H9 (cell line): ENCODE measurements at regions not wholly inside any gene's neighbourhood (a gene's known extent, or its start where the extent isn't known, plus 50 kb on each side); places are given as distances from the start of the nearest gene placed in this dataset.

Experiments
- DNase-seq: peaks from one replicate; pipeline ENCODE4 v3.0.0-alpha.2; 2017
- H2AFZ ChIP-seq: one replicate; pipeline ENCODE4 v1.6.1; 2013; ENCODE audit warnings: mild to moderate bottlenecking, low read length, control low read depth, moderate library complexity
- H2AK5ac ChIP-seq: 2 replicates; pipeline ENCODE4 v1.6.1; 2013; ENCODE audit warnings: low read length, control low read depth, mixed read lengths; ENCODE audit not compliant: insufficient read length
- H2BK120ac ChIP-seq: one replicate; pipeline ENCODE4 v1.6.1; 2013; ENCODE audit warnings: low read depth, mild to moderate bottlenecking, low read length, control low read depth, inconsistent platforms; ENCODE audit not compliant: poor library complexity, severe bottlenecking
- H2BK12ac ChIP-seq: 2 replicates; pipeline ENCODE4 v1.6.1; 2013; ENCODE audit warnings: low read length, control low read depth, mixed read lengths, low read depth; ENCODE audit not compliant: insufficient read length
- H2BK15ac ChIP-seq: 2 replicates; pipeline ENCODE4 v1.6.1; 2013; ENCODE audit warnings: low read depth, low read length, control low read depth
- H2BK20ac ChIP-seq: one replicate; pipeline ENCODE4 v1.6.1; 2013; ENCODE audit warnings: low read depth, mild to moderate bottlenecking, low read length, control low read depth, inconsistent platforms; ENCODE audit not compliant: poor library complexity, severe bottlenecking
- H2BK5ac ChIP-seq: 2 replicates; pipeline ENCODE4 v1.6.1; 2013; ENCODE audit warnings: low read length, control low read depth, mixed read lengths; ENCODE audit not compliant: insufficient read length
- H3K14ac ChIP-seq: 2 replicates; pipeline ENCODE4 v1.6.1; 2013; ENCODE audit warnings: low read length, control low read depth; ENCODE audit not compliant: insufficient read depth
- H3K18ac ChIP-seq: 2 replicates; pipeline ENCODE4 v1.6.1; 2013; ENCODE audit warnings: low read depth, mild to moderate bottlenecking, mixed read lengths, low read length, control low read depth; ENCODE audit not compliant: insufficient read length
- H3K23ac ChIP-seq: 2 replicates; pipeline ENCODE4 v1.6.1; 2013; ENCODE audit warnings: low read length, control low read depth, mixed read lengths, low read depth; ENCODE audit not compliant: insufficient read length
- H3K23me2 ChIP-seq: 2 replicates; pipeline ENCODE4 v1.6.1; 2013; ENCODE audit warnings: low read depth, mild to moderate bottlenecking, mixed read lengths, low read length, control low read depth; ENCODE audit not compliant: insufficient read length, poor library complexity, severe bottlenecking
- H3K27ac ChIP-seq: 2 replicates; pipeline ENCODE4 v1.5.1; 2013; ENCODE audit warnings: low read length, control low read depth, mixed read lengths, low read depth; ENCODE audit not compliant: insufficient read length
- H3K27me3 ChIP-seq: 2 replicates; pipeline ENCODE4 v1.6.1; 2013; ENCODE audit warnings: low read length, control low read depth, inconsistent platforms; ENCODE audit not compliant: insufficient read depth
- H3K4ac ChIP-seq: 2 replicates; pipeline ENCODE4 v1.6.1; 2013; ENCODE audit warnings: low read depth, mild to moderate bottlenecking, control low read depth, inconsistent platforms, low read length, moderate library complexity
- H3K4me1 ChIP-seq: 2 replicates; pipeline ENCODE4 v1.6.1; 2013; ENCODE audit warnings: low read length, control low read depth, inconsistent platforms; ENCODE audit not compliant: insufficient read depth
- H3K4me2 ChIP-seq: 2 replicates; pipeline ENCODE4 v1.6.1; 2013; ENCODE audit warnings: low read length, control low read depth, mixed read lengths; ENCODE audit not compliant: insufficient read length, insufficient read depth
- H3K56ac ChIP-seq: 2 replicates; pipeline ENCODE4 v1.6.1; 2013; ENCODE audit warnings: low read depth, mild to moderate bottlenecking, mixed read lengths, low read length, control low read depth; ENCODE audit not compliant: insufficient read length
- H3K79me1 ChIP-seq: 2 replicates; pipeline ENCODE4 v1.6.1; 2013; ENCODE audit warnings: low read depth, mild to moderate bottlenecking, moderate library complexity, low read length, control low read depth, inconsistent platforms; ENCODE audit not compliant: insufficient read depth, poor library complexity, severe bottlenecking
- H3K79me2 ChIP-seq: 2 replicates; pipeline ENCODE4 v1.6.1; 2013; ENCODE audit warnings: low read length, control low read depth, inconsistent platforms; ENCODE audit not compliant: insufficient read depth
- H3K9ac ChIP-seq: 2 replicates; pipeline ENCODE4 v1.6.1; 2013; ENCODE audit warnings: low read length, control low read depth, mixed read lengths; ENCODE audit not compliant: insufficient read length; ENCODE audit errors: extremely low read depth
- H3K9me3 ChIP-seq: one replicate; pipeline ENCODE4 v1.6.1; 2013; ENCODE audit warnings: low read depth, low read length, inconsistent platforms; ENCODE audit not compliant: control insufficient read depth
- H3T11ph ChIP-seq: one replicate; pipeline ENCODE4 v1.6.1; 2013; ENCODE audit warnings: mild to moderate bottlenecking, low read length, control low read depth, inconsistent platforms
- H4K20me1 ChIP-seq: one replicate; pipeline ENCODE4 v1.6.1; 2013; ENCODE audit not compliant: control insufficient read depth, insufficient read length, insufficient read depth
- H4K5ac ChIP-seq: 2 replicates; pipeline ENCODE4 v1.6.1; 2013; ENCODE audit warnings: low read depth, mild to moderate bottlenecking, mixed read lengths, low read length, control low read depth; ENCODE audit not compliant: insufficient read length
- H4K8ac ChIP-seq: replicated peaks from 2 replicates; pipeline ENCODE4 v1.6.1; 2013; ENCODE audit warnings: low read length, control low read depth, mixed read lengths, low read depth; ENCODE audit not compliant: insufficient read length
- H4K91ac ChIP-seq: 2 replicates; pipeline ENCODE4 v1.6.1; 2013; ENCODE audit warnings: low read depth, mild to moderate bottlenecking, moderate library complexity, mixed read lengths, low read length, control low read depth; ENCODE audit not compliant: insufficient read length
- H3K27ac Mint-ChIP-seq, 3 experiments: 2 replicates in 2 of 3; 3 replicates in 1 of 3; pipeline ENCODE4 v1.8.0; 2020 to 2021; ENCODE audit warnings: mixed read lengths in 3 of 3, mild to moderate bottlenecking in 1 of 3, moderate library complexity in 1 of 3
- H3K27me3 Mint-ChIP-seq: 2 replicates; pipeline ENCODE4 v1.8.0; 2021; ENCODE audit warnings: low read depth, mild to moderate bottlenecking, moderate library complexity, mixed read lengths
- H3K36me3 Mint-ChIP-seq, 3 experiments: 2 replicates in 2 of 3; 3 replicates in 1 of 3; pipeline ENCODE4 v1.8.0; 2020 to 2021; ENCODE audit warnings: low read depth in 3 of 3, mixed read lengths in 3 of 3; ENCODE audit not compliant: insufficient read depth in 1 of 3
- H3K4me1 Mint-ChIP-seq, 2 experiments: 2 replicates each; pipeline ENCODE4 v1.8.0; 2020; ENCODE audit warnings: mixed read lengths in 2 of 2
- H3K4me3 Mint-ChIP-seq, 2 experiments: 2 replicates in 1 of 2; 3 replicates in 1 of 2; pipeline ENCODE4 v1.8.0; 2020 to 2021; ENCODE audit warnings: mild to moderate bottlenecking in 2 of 2, mixed read lengths in 2 of 2, moderate library complexity in 1 of 2
- H3K9me3 Mint-ChIP-seq, 2 experiments: 2 replicates in 1 of 2; 3 replicates in 1 of 2; pipeline ENCODE4 v1.8.0; 2020; ENCODE audit warnings: mild to moderate bottlenecking in 2 of 2, mixed read lengths in 2 of 2, moderate library complexity in 1 of 2
- CTCF ChIP-seq: fragments of 200-600 bp; sonication (generic); conservative IDR thresholded peaks from 3 replicates; pipeline ENCODE4 v1.8.0; 2021; ENCODE audit warnings: antibody characterized with exemption, mild to moderate bottlenecking
- whole genome bisulfite sequencing: extraction: QIAGEN DNeasy Blood & Tissue Kit; methylation state at CpG from one replicate; pipeline ENCODE4 v1.1.7; 2013; ENCODE audit warnings: missing lambda C conversion rate, low lambda C conversion rate, mixed read lengths; ENCODE audit not compliant: insufficient read length; ENCODE audit errors: extremely low coverage; 5-methylcytosine and 5-hydroxymethylcytosine counted together

GRCh38 chr11:112617977-112618826 is 343.0 kb upstream of the NCAM1 start:
- H3K14ac ChIP-seq: peak overlapping the region; percentile 56; the same call in 1 of the 2 replicates
- H3K9ac ChIP-seq: no peak overlapping the region
- H3K27ac Mint-ChIP-seq: no peak overlapping the region
- no peak overlapping the region for H4K5ac ChIP-seq
- H3K79me2 ChIP-seq: no peaks in the 10 kb centered on the region
- H2BK15ac ChIP-seq: no peak overlapping the region
- H2BK20ac ChIP-seq: no peak overlapping the region
- H3K9me3 Mint-ChIP-seq: peaks cover 3 to 5% of the 10 kb centered on the region in 2 experiments; a peak in 3 of 5 replicates
- no peak overlapping the region for H3K18ac ChIP-seq
- H2AFZ ChIP-seq: no peak overlapping the region
- H3K4me1 Mint-ChIP-seq: peaks cover 2 to 6% of the 10 kb centered on the region in 2 experiments
- peaks cover 0 to 5% (median 0%) of the 10 kb centered on the region in 3 experiments; a peak in 1 of 7 replicates for H3K36me3 Mint-ChIP-seq
- no peak overlapping the region for H3K4me2 ChIP-seq
- H2AK5ac ChIP-seq: no peak overlapping the region
- H3K9me3 ChIP-seq: no peaks in the 10 kb centered on the region
- no peak overlapping the region for H2BK5ac ChIP-seq
- H3K4me3 Mint-ChIP-seq: no peak overlapping the region
- WGBS: no CpG with 5 or more reads among the region's 13 CpGs
- no peak overlapping the region for H3T11ph ChIP-seq
- no peak overlapping the region for H4K91ac ChIP-seq
- H2BK12ac ChIP-seq: no peak overlapping the region
- no peaks in the 10 kb centered on the region for H4K20me1 ChIP-seq
- no peak overlapping the region for H2BK120ac ChIP-seq
- H4K8ac ChIP-seq: no peak overlapping the region
- no peaks in the 10 kb centered on the region for H3K4me1 ChIP-seq
- TF ChIP-seq CTCF: no peak
- no peak overlapping the region for H3K27ac ChIP-seq
- no peak overlapping the region for H3K4ac ChIP-seq
- H3K56ac ChIP-seq: no peak overlapping the region
- H3K23ac ChIP-seq: no peak overlapping the region
- no peaks in the 10 kb centered on the region for H3K79me1 ChIP-seq
- H3K27me3 ChIP-seq: no peaks in the 10 kb centered on the region
- H3K23me2 ChIP-seq: no peaks in the 10 kb centered on the region
- no peaks in the 10 kb centered on the region; the same call in none of the 2 replicates for H3K27me3 Mint-ChIP-seq
- DNase-seq: no peak
